Activated CD8-positive, alpha-beta T cell treated with anti-CD3 and anti-CD28 coated beads for 36 hours (primary cell): ENCODE measurements at regions not wholly inside any gene's neighbourhood (a gene's known extent, or its start where the extent isn't known, plus 50 kb on each side); places are given as distances from the start of the nearest gene placed in this dataset.

ENCODE experiments used
- ATAC-seq: fragments of 200-7000 bp; cut with Tn5 transposase; one replicate; pipeline ENCODE4 v1.10.0; 2021; ENCODE audit warnings: mild to moderate bottlenecking, moderate library complexity
- CTCF ChIA-PET: fragments of 350-600 bp; sonication (Branson Sonifier 250); formaldehyde crosslinking; loops from one replicate; lab custom pipeline; 2021; ENCODE audit warnings: antibody characterized with exemption; lab: Charles Lee
- POLR2A ChIA-PET: fragments of 350-600 bp; sonication (Branson Sonifier 250); formaldehyde crosslinking; loops from one replicate; lab custom pipeline; 2021; ENCODE audit warnings: antibody characterized with exemption; lab: Charles Lee
- DNase-seq: peaks from one replicate; pipeline ENCODE4 v3.0.0-alpha.2; 2020
- H3K27ac Mint-ChIP-seq: one replicate; pipeline ENCODE4 v1.8.0; 2021; ENCODE audit warnings: mild to moderate bottlenecking, mixed read lengths
- H3K27me3 Mint-ChIP-seq: one replicate; pipeline ENCODE4 v1.8.0; 2021; ENCODE audit warnings: mixed read lengths
- H3K36me3 Mint-ChIP-seq: one replicate; pipeline ENCODE4 v1.8.0; 2021; ENCODE audit warnings: low read depth, mixed read lengths
- H3K4me1 Mint-ChIP-seq: one replicate; pipeline ENCODE4 v1.8.0; 2021; ENCODE audit warnings: low read depth, mixed read lengths
- H3K4me3 Mint-ChIP-seq: one replicate; pipeline ENCODE4 v1.8.0; 2021; ENCODE audit warnings: mild to moderate bottlenecking, moderate library complexity, mixed read lengths
- H3K9me3 Mint-ChIP-seq: one replicate; pipeline ENCODE4 v1.8.0; 2021; ENCODE audit warnings: mixed read lengths
- intact Hi-C: fragments of 100-400 bp; cut with micrococcal nuclease; formaldehyde crosslinking; loops from one replicate; pipeline ENCODE4 v1.10.0; 2022
- TF ChIP-seq, protein P1 (sequence below): fragments of 200-600 bp; IDR thresholded peaks from one replicate; pipeline ENCODE4 v1.8.0; 2022; ENCODE audit warnings: antibody characterized with exemption, mild to moderate bottlenecking

DNA sequence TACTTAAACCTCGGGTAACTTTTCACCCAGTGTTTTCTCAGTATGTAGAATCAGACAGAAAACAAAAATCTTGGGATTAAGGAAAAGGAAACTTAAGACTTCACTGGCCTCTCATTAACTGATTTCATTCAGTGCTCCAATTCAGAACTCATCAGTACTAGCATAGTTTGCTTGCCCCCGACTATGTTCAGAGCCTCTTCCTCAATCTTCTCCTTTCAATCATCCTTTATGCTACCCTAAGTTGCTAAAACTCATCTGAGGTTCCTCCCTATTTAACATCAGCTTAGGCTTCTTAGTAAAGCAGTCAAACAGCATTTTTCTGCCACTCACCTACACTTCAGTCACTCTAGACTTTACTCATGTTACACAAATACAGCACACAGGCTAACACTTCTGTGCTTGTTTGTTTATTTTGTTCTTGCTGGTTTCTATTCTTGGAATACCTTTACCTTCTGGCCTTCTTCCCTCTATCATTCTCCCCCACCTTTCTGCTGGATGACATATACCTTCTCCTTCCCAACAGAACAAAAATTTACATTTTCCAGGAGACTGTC, 163.0 kb upstream of the TLL1 start:
- ChIA-PET CTCF (no interaction called here), POLR2A (no interaction called here)
- no peaks in the 10 kb centered on the region for H3K36me3 Mint-ChIP-seq
- intact Hi-C loops = no loop called here
- H3K27me3 Mint-ChIP-seq = no peaks in the 10 kb centered on the region
- ATAC-seq (no peak), DNase-seq (no peak)
- TF ChIP-seq, protein P1, sequence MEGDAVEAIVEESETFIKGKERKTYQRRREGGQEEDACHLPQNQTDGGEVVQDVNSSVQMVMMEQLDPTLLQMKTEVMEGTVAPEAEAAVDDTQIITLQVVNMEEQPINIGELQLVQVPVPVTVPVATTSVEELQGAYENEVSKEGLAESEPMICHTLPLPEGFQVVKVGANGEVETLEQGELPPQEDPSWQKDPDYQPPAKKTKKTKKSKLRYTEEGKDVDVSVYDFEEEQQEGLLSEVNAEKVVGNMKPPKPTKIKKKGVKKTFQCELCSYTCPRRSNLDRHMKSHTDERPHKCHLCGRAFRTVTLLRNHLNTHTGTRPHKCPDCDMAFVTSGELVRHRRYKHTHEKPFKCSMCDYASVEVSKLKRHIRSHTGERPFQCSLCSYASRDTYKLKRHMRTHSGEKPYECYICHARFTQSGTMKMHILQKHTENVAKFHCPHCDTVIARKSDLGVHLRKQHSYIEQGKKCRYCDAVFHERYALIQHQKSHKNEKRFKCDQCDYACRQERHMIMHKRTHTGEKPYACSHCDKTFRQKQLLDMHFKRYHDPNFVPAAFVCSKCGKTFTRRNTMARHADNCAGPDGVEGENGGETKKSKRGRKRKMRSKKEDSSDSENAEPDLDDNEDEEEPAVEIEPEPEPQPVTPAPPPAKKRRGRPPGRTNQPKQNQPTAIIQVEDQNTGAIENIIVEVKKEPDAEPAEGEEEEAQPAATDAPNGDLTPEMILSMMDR = no peak
- H3K4me1 Mint-ChIP-seq = no peaks in the 10 kb centered on the region
- no peak overlapping the region for H3K4me3 Mint-ChIP-seq
- H3K27ac Mint-ChIP-seq = no peak overlapping the region
- H3K9me3 Mint-ChIP-seq = peaks cover 4% of the 10 kb centered on the region

- ChIA-PET POLR2A (no interaction called here), CTCF (no interaction called here)
- intact Hi-C loops = no loop called here
- Mint-ChIP-seq H3K4me3 (no peak overlapping the region), H3K27ac (no peak overlapping the region), H3K36me3 (no peaks in the 10 kb centered on the region), H3K27me3 (no peaks in the 10 kb centered on the region), H3K4me1 (no peaks in the 10 kb centered on the region), H3K9me3 (no peaks in the 10 kb centered on the region)
- DNase-seq (no peak), ATAC-seq (no peak)
- TF ChIP-seq, protein P1 = no peak
Observed at GRCh38 chr4:165711436-165711835, 161.6 kb upstream of the TLL1 start.

DNA sequence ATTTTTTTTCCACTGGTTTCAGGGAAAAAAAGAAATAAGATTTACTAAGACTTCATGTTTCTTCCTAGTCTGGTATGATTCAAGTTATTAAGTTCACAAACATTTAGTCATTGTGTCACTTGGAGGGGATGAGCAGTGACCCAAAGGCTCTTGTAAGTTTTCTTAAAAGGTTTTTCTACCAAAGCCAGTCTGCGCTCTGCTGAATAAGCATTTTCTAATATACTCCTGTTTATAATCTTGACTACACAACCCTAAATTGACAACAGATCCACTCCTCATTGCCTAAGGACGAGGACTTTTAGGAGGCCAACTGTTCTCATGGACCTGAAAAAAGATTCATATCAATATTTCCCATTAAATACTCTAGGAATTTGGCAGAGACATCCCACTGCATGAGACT, 161.1 kb upstream of the TLL1 start:
- no peaks in the 10 kb centered on the region for H3K4me1 Mint-ChIP-seq
- POLR2A ChIA-PET = no interaction called here
- no peak for DNase-seq
- CTCF ChIA-PET = no interaction called here
- H3K4me3 Mint-ChIP-seq = no peak overlapping the region
- H3K36me3 Mint-ChIP-seq = no peaks in the 10 kb centered on the region
- ATAC-seq = no peak
- TF ChIP-seq, protein P1 = no peak
- no peak overlapping the region for H3K27ac Mint-ChIP-seq
- intact Hi-C loops = no loop called here
- no peaks in the 10 kb centered on the region for H3K27me3 Mint-ChIP-seq
- H3K9me3 Mint-ChIP-seq = no peaks in the 10 kb centered on the region

DNA sequence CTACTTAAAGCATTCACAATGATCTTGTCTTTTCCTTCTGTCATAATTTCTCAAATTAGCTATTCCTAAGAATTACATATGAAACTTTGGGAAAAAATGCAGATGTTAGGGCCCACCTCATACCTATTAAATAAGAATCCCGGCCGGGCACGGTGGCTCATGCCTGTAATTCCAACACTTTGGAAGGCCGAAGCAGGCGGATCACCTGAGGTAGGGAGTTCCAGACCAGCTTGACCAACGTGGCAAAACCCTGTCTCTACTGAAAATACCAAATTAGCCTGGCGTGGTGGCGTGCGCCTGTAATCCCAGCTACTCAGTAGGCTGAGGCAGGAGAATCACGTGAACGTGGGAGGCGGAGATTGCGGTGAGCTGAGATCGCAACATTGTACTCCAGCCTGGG, 158.4 kb upstream of the TLL1 start:
- no peaks in the 10 kb centered on the region for H3K36me3 Mint-ChIP-seq
- TF ChIP-seq, protein P1 = no peak
- intact Hi-C loops = no loop called here
- POLR2A ChIA-PET = no interaction called here
- no peaks in the 10 kb centered on the region for H3K27me3 Mint-ChIP-seq
- no peaks in the 10 kb centered on the region for H3K4me1 Mint-ChIP-seq
- no peak overlapping the region for H3K27ac Mint-ChIP-seq
- DNase-seq (no peak), ATAC-seq (no peak)
- no peak overlapping the region for H3K4me3 Mint-ChIP-seq
- no peaks in the 10 kb centered on the region for H3K9me3 Mint-ChIP-seq
- CTCF ChIA-PET = no interaction called here

- intact Hi-C loops = no loop called here
- no peak for ATAC-seq
- Mint-ChIP-seq H3K4me1 (no peaks in the 10 kb centered on the region), H3K4me3 (no peak overlapping the region), H3K36me3 (no peaks in the 10 kb centered on the region), H3K27ac (no peak overlapping the region), H3K27me3 (no peaks in the 10 kb centered on the region), H3K9me3 (no peaks in the 10 kb centered on the region)
- no peak for DNase-seq
- TF ChIP-seq, protein P1 = no peak
- POLR2A ChIA-PET = no interaction called here
- CTCF ChIA-PET = no interaction called here
Observed at GRCh38 chr4:165715211-165715610, 157.8 kb upstream of the TLL1 start.
